ENCODE measurements at regions not wholly inside any gene's neighbourhood (a gene's known extent, or its start where the extent isn't known, plus 50 kb on each side); places are given as distances from the start of the nearest gene placed in this dataset.

- TF ChIP-seq EZH2phosphoT487 (IDR thresholded peaks at IDR 0.05; ENCODE audit: borderline replicate concordance, low read length): no peak
- TF ChIP-seq CTCF (IDR thresholded peaks at IDR 0.05; ENCODE audit: low read depth, low read length, poor library complexity, severe bottlenecking): no peak
Measured at GRCh38 chr6:105886814-105887544, 199.2 kb upstream of the PRDM1 start.

Measured in DOHH2 (cell line).